ENCODE measurements at regions not wholly inside any gene's neighbourhood (a gene's known extent, or its start where the extent isn't known, plus 50 kb on each side); places are given as distances from the start of the nearest gene placed in this dataset.
A peak's percentile ranks its signal among the peaks of the same experiment; 100 is the strongest.

- DNase-seq, result no peak
These were observed 133.5 kb upstream of the PRSS58 start for GRCh38 chr7:142391191-142391992.

DNA sequence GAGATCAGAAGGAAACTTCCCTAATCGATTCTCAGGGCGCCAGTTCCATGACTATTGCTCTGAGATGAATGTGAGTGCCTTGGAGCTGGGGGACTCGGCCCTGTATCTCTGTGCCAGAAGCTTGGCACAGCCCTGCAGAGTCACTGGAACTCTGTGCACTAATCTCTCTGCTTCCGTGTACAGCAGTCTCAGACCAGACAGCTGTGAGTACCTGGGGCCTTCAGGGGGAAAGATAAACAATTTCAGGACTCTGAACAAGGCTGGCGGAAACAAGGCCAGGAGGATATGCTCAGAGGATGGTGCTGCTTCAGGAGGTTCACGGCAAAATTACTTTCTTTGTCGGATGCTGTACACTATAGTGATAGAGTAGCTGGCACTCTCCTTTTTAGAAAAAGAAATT is 131.7 kb upstream of the PRSS58 start:
- DNase-seq, result no peak

DNA sequence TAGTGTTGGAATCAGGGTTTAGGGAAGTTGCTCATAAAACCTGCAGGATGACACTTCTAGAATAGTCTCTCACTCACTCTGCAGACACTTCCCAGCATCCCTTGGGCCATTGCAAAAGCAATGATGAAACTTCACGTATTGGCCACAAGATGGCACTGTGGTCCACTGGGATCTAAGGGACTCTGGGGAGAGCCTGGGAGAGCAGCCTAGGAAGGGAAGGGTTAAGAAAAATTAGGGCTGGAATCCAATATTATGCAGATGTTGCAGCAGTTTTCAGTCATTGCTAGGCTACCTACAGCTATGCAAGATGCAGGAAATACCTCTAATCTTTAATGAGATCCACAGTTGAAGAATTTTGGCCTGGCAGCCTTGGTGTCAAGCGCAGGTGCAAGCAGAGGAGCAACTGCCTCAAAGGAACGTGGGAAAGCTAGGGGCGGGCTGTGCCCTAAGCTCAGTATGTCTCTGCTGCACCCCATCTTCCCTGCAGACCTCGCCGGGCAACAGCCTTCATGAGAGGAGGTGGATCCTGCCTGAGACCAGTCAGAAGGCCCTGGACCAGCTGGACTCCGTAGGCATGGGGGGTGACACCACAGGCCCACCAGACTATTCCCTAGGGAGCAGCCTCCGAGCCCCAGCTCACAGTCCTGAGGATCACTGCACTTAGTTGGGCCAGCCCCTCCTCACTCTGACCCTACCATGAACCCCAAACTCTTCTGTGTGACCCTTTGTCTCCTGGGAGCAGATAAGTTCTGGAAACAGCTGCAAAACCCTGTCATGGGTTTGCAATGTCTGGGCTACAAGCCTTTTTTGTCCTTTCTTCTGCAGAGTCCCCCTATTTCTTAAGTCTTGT is 127.9 kb upstream of the PRSS58 start:
- no peak for DNase-seq

DNA sequence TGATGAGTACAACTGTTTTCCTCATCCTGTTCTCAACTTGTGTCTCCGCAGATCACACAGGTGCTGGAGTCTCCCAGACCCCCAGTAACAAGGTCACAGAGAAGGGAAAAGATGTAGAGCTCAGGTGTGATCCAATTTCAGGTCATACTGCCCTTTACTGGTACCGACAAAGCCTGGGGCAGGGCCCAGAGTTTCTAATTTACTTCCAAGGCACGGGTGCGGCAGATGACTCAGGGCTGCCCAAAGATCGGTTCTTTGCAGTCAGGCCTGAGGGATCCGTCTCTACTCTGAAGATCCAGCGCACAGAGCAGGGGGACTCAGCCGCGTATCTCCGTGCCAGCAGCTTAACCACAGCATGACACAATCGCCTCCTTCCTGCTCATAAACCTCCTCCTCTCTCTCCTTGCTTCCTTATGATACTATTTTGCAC is 126.7 kb upstream of the PRSS58 start:
- DNase-seq, result peak; percentile 14

DNA sequence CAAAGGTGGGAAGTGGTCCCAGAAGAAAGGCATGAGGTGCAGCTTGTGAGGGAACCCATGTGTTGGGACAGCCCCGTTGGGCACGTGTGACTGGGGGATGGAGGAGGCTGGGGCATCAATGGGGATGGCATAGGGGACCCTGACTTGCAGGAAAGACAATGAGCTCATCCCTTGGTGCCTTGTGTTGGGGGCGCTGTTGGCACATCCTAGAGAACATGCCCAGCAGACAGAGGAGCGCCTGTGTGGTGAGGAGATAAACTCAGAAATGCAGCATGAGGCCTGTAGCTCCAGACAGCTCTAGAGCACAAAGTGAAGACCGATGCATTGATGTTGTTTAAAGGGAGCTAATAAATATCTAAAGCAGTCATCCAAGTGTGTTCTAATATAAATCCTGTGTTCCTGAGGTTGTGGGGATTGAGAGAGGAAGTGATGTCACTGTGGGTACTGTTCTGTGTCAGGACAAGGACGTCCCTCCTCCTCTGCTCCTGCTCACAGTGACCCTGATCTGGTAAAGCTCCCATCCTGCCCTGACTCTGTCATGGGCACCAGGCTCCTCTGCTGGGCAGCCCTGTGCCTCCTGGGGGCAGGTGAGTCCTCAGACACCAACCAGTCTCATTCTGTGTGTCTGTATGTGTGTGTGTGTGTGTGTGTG is 126.1 kb upstream of the PRSS58 start:
- no peak for DNase-seq

DNA sequence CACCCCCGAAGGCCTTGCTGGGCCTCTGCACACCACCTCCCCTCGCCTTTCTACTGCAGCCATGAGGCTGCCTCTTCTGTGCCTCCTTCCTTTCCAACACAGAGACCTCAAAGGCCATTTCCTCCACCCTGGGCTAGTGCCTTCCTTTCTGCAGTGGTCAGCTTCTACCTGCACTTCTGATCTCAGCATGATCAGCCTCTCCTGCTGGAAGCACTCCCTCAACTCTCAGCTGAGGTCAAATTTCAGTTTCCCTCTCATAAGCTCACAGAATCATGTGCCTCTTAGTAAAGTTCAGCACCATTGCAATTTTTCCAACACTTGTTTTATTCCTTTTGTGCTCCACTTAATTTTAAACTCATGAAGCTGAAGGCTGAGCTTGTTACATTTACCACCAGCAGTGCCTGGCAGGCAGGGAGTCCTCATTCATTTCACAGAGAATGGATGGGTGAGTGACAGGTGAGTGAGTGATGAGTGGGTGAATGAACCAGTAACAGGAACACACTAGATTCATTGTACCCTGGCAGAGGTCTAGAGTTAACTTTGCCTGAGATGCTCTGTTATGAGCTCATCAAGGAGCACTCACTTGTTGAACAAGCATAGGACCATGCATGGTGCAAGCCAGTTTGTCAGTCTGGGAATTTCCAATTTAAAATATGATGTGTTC is 124.0 kb upstream of the PRSS58 start:
- DNase-seq, result no peak

DNA sequence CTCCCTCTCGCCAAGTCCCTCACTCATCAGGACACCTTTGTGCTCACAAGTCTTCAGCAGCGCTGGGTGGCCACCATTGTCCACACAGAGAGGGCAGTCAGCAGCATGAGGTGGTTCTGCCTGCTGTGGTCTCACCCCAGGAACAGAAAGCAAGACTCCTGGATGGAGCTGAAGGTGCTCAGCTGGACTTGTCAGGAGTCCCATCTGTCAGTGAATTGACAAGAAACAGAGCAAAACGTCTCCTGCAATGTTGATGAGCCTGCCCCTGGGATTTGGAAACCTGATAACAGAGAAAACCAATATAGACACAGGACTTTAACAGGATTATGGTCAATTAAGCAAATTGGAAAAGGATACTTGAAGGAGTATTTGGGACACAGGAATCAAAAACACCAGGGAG is 122.2 kb upstream of the PRSS58 start:
- no peak for DNase-seq

DNA sequence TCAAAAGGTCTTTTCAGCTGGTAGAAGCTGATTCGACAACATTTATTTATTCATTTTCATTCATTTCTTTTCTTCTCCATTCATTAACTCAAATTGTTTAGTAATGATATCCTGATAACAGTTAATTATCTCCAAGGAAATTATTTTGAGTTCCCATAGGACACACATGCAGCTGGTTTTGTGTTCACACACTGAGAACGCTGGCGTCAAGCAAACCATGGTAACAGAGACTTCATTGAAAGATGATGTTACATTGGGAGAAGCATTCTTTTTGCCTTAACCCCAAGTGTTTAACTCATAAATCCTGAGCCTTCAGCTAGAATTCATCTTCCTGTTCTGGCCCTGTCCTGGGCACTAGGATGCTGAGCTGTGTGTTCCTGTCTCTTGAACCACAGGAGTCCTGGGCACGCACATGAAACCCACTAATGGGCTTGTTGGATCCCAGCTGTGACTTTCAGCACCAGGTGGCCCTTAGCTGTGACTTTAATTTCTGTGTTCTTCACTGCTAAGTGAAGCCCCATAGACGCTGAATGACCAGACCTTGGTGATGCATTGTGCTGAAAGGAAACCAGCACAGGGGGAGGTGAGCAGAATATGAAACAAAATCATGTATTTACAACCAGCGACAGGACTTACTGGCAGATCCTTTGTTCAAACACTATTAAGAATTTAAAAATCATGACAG is 121.5 kb upstream of the PRSS58 start:
- DNase-seq, result no peak

GRCh38 chr7:142377567-142377966 is 119.7 kb upstream of the PRSS58 start:
- DNase-seq, result no peak

GRCh38 chr7:142376356-142376997 is 118.6 kb upstream of the PRSS58 start:
- no peak for DNase-seq

GRCh38 chr7:142375710-142376313 is 118.0 kb upstream of the PRSS58 start:
- DNase-seq, result no peak

- DNase-seq, result no peak
These were observed 114.9 kb upstream of the PRSS58 start for GRCh38 chr7:142372727-142373126.

GRCh38 chr7:142371586-142372377 is 113.9 kb upstream of the PRSS58 start:
- DNase-seq, result no peak

DNA sequence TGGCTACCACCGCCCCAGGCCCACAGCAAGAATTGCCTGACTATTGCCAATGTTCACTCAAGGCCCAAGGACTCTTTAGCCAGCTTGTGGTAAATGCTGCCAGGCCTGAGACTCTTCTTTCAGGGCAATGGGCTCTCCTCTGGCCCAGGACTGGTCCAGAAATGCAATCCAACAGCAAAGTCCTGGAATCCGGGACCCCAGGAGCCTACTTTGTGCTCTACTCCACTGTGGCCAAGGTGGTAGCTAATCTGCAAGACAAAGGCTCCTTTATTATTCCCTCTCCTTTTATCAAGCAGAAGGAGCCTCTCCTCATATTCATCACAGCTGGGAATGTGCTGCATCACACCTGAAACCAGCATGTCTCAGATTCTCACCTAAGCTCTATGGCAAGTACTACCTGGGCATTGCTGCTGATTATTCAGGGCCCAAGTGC is 107.6 kb upstream of the PRSS58 start:
- DNase-seq, result no peak

GRCh38 chr7:142364551-142364950 is 106.7 kb upstream of the PRSS58 start:
- DNase-seq, result no peak

DNA sequence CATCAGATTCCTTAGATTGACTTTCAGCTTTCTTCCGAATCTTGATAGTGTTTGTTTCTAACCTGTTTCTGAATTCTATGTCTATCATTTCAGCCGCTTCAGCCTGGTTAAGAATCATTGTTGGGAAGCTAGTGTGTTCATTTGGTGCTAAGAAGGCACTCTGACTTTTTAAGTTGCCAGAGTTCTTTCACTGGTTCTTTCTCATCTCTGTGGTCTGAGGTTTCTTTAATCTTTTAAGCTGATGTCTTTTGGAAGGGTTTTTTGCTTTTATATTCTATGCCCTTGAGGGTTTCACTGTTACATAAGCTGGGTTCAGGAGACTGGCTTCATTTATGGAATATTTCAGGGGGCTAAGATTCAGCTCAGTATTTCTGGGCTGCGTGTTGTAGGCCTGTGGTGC is 104.5 kb upstream of the PRSS58 start:
- DNase-seq, result no peak

GRCh38 chr7:142359694-142360279 is 101.9 kb upstream of the PRSS58 start:
- no peak for DNase-seq

- DNase-seq, result no peak
These were observed 100.2 kb upstream of the PRSS58 start for GRCh38 chr7:142357953-142358520.

GRCh38 chr7:142356166-142356565 is 98.3 kb upstream of the PRSS58 start:
- no peak for DNase-seq

GRCh38 chr7:142355328-142355727 is 97.5 kb upstream of the PRSS58 start:
- DNase-seq, result no peak
